Right lobe of liver (tissue), 6 donors: ENCODE measurements at regions not wholly inside any gene's neighbourhood (a gene's known extent, or its start where the extent isn't known, plus 50 kb on each side); places are given as distances from the start of the nearest gene placed in this dataset.

ENCODE experiments used
- ATAC-seq, 4 donors: fragments of 200-7000 bp; cut with Tn5 transposase; one replicate each; pipeline ENCODE4 v1.9.1; 2020; ENCODE audit warnings: mild to moderate bottlenecking in 4 of 4, moderate library complexity in 4 of 4
- DNase-seq, 3 donors: peaks; one replicate each; pipeline ENCODE4 v3.0.0-alpha.2; 2020
- H3K27ac ChIP-seq, 3 donors: fragments of 200-600 bp; one replicate each; pipeline ENCODE4 v1.8.0; 2022
- H3K27me3 ChIP-seq, 2 donors: fragments of 200-600 bp; one replicate each; pipeline ENCODE4 v1.8.0; 2022
- H3K36me3 ChIP-seq, 4 donors: fragments of 200-600 bp; sonication (generic) in 1 of 4; one replicate each; pipeline versions ENCODE4 v1.5.1 to v1.8.0; 2017 to 2022; ENCODE audit warnings: control low read depth in 1 of 4
- H3K4me1 ChIP-seq, 4 donors: fragments of 200-600 bp; sonication (generic) in 1 of 4; one replicate each; pipeline versions ENCODE4 v1.5.1 to v1.8.0; 2017 to 2022; ENCODE audit warnings: control low read depth in 1 of 4
- H3K4me3 ChIP-seq, 3 donors: fragments of 200-600 bp; one replicate each; pipeline ENCODE4 v1.8.0; 2022
- H3K9me3 ChIP-seq, 4 donors: fragments of 200-600 bp; sonication (generic) in 1 of 4; one replicate each; pipeline versions ENCODE4 v1.5.1 to v1.8.0; 2017 to 2022; ENCODE audit warnings: control low read depth in 1 of 4
- POLR2A ChIP-seq: fragments of 450-650 bp; IDR thresholded peaks from one replicate; pipeline ENCODE4 v1.6.1; 2017; ENCODE audit warnings: antibody characterized with exemption, mild to moderate bottlenecking
- WGBS: methylation state at CpG from one replicate; pipeline ENCODE4 v1.1.6; 2018; ENCODE audit warnings: low coverage, low lambda C conversion rate; ENCODE audit not compliant: insufficient coverage; ENCODE audit errors: missing lambda C conversion rate; 5-methylcytosine and 5-hydroxymethylcytosine counted together
- intact Hi-C, 2 donors: fragments of 100-400 bp; cut with DNase I; formaldehyde crosslinking; loops; one replicate each; pipeline versions ENCODE4 v1.11.2 to v1.14.1; 2022
- TF ChIP-seq, protein P1 (sequence below), 4 donors: fragments of 200-600 bp in 3 of 4; fragments of 450-650 bp in 1 of 4; IDR thresholded peaks; one replicate each; pipeline versions ENCODE4 v1.5.1 to v1.8.0; 2016 to 2022; ENCODE audit warnings: antibody characterized with exemption in 4 of 4, mild to moderate bottlenecking in 2 of 4
- donor health status: DM: no; HTN: yes; CAD: no.
- donor health status: DM: no; HTN: no; CAD: no.
- donor health status: DM: no; HTN: no; CAD: no.
- donor health status: DM: no; HTN: yes; CAD: no.
- donor health status: DM: no; HTN: yes; CAD: no.

DNA sequence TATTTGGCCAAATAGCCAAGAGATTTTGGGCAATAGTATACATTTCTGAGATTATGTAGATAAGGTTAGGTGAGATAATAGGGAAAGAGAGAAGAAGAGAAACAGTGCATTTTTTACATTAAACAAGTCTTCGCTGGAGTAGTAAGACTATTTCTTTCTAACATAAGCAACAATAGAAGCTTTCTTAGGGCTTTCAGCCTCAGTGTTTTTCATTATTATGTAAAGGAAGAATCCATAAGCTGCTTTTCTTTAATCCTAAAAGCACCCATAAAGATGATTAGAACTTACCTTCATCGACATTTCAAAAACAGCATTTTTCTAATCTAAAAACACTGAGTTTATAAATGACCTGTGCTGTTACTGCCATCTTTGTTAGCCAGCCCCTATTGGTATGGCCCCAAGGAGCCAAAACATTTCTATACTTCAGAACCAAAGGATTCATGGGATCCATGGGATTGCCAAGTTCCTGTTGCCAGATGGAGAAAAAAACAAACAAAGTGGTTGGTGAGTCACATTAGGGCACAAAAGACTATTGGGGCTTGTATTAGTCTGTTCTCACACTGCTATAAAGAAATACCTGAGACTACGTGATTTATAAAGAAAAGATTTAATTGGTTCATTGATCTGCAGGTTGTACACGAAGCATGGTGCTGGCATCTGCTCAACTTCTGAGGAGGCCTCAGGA is 88.2 kb downstream of the SCG2 start:
- TF ChIP-seq, protein P1, sequence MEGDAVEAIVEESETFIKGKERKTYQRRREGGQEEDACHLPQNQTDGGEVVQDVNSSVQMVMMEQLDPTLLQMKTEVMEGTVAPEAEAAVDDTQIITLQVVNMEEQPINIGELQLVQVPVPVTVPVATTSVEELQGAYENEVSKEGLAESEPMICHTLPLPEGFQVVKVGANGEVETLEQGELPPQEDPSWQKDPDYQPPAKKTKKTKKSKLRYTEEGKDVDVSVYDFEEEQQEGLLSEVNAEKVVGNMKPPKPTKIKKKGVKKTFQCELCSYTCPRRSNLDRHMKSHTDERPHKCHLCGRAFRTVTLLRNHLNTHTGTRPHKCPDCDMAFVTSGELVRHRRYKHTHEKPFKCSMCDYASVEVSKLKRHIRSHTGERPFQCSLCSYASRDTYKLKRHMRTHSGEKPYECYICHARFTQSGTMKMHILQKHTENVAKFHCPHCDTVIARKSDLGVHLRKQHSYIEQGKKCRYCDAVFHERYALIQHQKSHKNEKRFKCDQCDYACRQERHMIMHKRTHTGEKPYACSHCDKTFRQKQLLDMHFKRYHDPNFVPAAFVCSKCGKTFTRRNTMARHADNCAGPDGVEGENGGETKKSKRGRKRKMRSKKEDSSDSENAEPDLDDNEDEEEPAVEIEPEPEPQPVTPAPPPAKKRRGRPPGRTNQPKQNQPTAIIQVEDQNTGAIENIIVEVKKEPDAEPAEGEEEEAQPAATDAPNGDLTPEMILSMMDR (IDR thresholded peaks at IDR 0.05), result no peak
- no peak for TF ChIP-seq POLR2A
- H3K9me3 ChIP-seq, result no peaks in the 10 kb centered on the region
- H3K27me3 ChIP-seq, result no peaks in the 10 kb centered on the region
- H3K36me3 ChIP-seq, result no peaks in the 10 kb centered on the region
- intact Hi-C loops, result no loop called here
- WGBS, result 55% methylated on average over 4 of the region's 4 CpGs
- H3K27ac ChIP-seq, result no peak overlapping the region
- no peak overlapping the region for H3K4me3 ChIP-seq
- DNase-seq, result no peak
- ATAC-seq, result no peak
- no peaks in the 10 kb centered on the region for H3K4me1 ChIP-seq

DNA sequence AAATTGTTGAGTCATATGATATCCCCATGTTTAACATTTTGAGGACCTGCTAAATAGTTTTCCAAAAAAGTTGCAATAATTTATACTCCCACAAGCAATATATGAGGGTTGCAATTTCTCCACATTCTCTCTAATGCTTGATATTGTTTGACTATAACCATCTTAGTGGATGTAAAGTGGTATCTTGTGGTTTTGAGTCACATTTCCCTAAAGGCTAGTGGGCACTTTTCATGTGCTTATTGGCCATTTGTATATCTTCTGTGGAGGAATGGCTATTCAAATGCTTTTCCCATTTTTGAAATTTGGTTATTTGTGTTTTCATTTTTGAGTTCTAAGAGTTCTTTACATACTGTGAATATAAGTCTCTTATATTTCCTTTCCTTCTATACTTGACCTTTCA is 82.7 kb downstream of the SCG2 start:
- TF ChIP-seq, protein P1 (IDR thresholded peaks at IDR 0.05), result no peak
- H3K4me3 ChIP-seq, result no peak overlapping the region
- ATAC-seq, result no peak
- intact Hi-C loops, result no loop called here
- no peaks in the 10 kb centered on the region for H3K27me3 ChIP-seq
- H3K27ac ChIP-seq, result no peak overlapping the region
- H3K36me3 ChIP-seq, result no peaks in the 10 kb centered on the region
- H3K4me1 ChIP-seq, result no peaks in the 10 kb centered on the region
- no peak for DNase-seq
- no peaks in the 10 kb centered on the region for H3K9me3 ChIP-seq

DNA sequence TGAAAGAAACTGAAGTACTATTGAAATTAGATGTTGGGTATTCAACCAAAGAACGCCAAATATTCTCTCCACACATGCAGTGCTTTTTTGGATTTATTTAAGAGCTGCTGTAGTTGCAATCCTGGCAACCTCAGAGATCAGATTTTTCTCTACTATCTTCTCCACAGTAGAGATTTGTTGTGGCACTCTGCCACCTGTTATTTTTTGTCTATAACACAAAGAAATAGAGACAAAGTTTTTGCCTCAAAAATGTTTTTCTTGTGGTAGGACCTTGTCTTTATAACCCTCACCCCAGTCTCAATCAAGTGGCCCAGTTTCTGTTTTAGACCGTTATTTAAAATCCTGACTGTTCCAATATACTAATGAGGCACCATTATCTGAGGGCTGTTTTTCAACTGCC is 79.4 kb downstream of the SCG2 start:
- TF ChIP-seq POLR2A, result no peak
- TF ChIP-seq, protein P1 (IDR thresholded peaks at IDR 0.05), result no peak
- no peaks in the 10 kb centered on the region for H3K36me3 ChIP-seq
- intact Hi-C loops, result no loop called here
- H3K4me3 ChIP-seq, result no peak overlapping the region
- ATAC-seq (no peak), DNase-seq (no peak)
- no peaks in the 10 kb centered on the region for H3K27me3 ChIP-seq
- no peaks in the 10 kb centered on the region for H3K9me3 ChIP-seq
- no peak overlapping the region for H3K27ac ChIP-seq
- 66% methylated on average over 2 of the region's 2 CpGs for WGBS
- no peaks in the 10 kb centered on the region for H3K4me1 ChIP-seq

DNA sequence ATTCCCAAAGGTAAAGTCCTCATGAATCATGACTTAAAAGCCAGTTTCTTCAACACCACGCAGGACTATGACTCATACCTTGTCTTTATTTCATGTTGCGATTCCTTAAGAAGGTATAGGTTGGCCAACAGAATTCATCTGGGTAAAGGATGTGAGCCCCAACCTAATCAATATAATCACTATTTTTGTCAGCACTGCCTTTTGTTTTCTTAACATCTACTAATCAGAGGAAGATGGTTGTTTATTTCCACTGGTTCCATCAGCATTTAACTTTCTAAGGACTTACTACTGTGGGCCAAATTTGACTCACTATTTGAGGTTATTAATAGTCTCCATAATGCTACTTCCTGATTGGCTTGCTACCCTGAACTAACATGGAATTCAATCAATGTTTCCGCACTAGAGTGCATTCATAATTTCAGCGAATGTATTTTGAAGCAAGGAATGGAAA is 78.6 kb downstream of the SCG2 start:
- WGBS, result 72% methylated on average over 4 of the region's 4 CpGs
- Histone ChIP-seq H3K27ac (no peak overlapping the region), H3K4me1 (no peaks in the 10 kb centered on the region), H3K36me3 (no peaks in the 10 kb centered on the region), H3K27me3 (no peaks in the 10 kb centered on the region), H3K9me3 (no peaks in the 10 kb centered on the region), H3K4me3 (no peak overlapping the region)
- DNase-seq (no peak), ATAC-seq (no peak)
- intact Hi-C loops, result no loop called here
- TF ChIP-seq POLR2A, result no peak
- TF ChIP-seq, protein P1 (IDR thresholded peaks at IDR 0.05), result no peak

DNA sequence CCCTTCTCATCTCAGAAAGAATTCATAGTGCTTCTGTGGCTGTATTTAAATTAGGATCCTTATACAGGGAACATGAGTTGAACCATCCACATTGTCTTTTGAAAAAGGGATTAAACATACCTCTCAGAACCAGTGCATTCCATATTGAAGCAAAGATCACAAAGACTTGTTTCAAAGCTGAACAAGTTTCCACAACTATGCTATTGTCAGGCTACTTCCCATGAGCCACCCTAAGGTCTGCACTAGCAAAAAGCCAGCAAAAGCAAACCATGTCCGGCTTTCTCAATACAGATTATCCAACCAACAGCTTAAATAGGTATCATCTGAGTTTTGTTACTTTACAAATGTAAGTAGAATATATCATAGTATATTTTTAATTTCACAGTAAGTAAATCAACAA is 78.1 kb downstream of the SCG2 start:
- ATAC-seq (no peak), DNase-seq (no peak)
- Histone ChIP-seq H3K27ac (no peak overlapping the region), H3K9me3 (no peaks in the 10 kb centered on the region), H3K27me3 (no peaks in the 10 kb centered on the region), H3K4me3 (no peak overlapping the region), H3K36me3 (no peaks in the 10 kb centered on the region), H3K4me1 (no peaks in the 10 kb centered on the region)
- intact Hi-C loops, result no loop called here
- TF ChIP-seq, protein P1 (IDR thresholded peaks at IDR 0.05), result no peak
- TF ChIP-seq POLR2A, result no peak
- 25% methylated on average over 1 of the region's 1 CpG for WGBS
